Retinal pigment epithelial cell (primary cell): ENCODE measurements at regions not wholly inside any gene's neighbourhood (a gene's known extent, or its start where the extent isn't known, plus 50 kb on each side); places are given as distances from the start of the nearest gene placed in this dataset.
A peak's percentile ranks its signal among the peaks of the same experiment; 100 is the strongest.

Experiments
- DNase-seq: peaks from one replicate; pipeline ENCODE4 v3.0.0-alpha.2; 2010; ENCODE audit warnings: low read depth
- H3K4me3 ChIP-seq: 2 replicates; pipeline ENCODE4 v1.5.1; 2011; ENCODE audit warnings: mild to moderate bottlenecking, low read length, control low read depth, moderate library complexity
- TF ChIP-seq, protein P1 (sequence below): conservative IDR thresholded peaks from 2 replicates; pipeline ENCODE4 v1.5.1; 2011; ENCODE audit warnings: low read depth, low read length, control low read depth, inconsistent platforms

DNA sequence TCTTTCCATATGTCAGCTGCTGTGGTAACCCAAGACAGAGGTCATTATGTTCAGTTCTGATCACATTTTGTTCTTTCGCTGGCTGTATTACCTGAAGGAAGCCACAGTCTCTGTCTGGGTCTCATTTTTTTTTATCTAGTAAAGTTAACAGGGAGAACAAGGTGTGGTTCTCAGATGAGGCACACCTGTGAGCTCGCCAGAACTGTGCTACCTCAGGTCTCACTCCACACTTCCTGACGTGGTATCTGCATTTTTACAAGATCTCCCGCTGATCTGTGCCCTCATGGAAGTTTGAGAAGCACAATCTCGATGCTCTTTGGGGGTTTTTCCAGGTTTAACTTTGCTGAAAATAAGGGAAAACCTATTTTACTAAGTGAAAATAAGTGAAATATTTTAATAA, 169.5 kb upstream of the CENPW start:
- TF ChIP-seq, protein P1, sequence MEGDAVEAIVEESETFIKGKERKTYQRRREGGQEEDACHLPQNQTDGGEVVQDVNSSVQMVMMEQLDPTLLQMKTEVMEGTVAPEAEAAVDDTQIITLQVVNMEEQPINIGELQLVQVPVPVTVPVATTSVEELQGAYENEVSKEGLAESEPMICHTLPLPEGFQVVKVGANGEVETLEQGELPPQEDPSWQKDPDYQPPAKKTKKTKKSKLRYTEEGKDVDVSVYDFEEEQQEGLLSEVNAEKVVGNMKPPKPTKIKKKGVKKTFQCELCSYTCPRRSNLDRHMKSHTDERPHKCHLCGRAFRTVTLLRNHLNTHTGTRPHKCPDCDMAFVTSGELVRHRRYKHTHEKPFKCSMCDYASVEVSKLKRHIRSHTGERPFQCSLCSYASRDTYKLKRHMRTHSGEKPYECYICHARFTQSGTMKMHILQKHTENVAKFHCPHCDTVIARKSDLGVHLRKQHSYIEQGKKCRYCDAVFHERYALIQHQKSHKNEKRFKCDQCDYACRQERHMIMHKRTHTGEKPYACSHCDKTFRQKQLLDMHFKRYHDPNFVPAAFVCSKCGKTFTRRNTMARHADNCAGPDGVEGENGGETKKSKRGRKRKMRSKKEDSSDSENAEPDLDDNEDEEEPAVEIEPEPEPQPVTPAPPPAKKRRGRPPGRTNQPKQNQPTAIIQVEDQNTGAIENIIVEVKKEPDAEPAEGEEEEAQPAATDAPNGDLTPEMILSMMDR: no peak
- H3K4me3 ChIP-seq: no peak overlapping the region
- DNase-seq: no peak

DNA sequence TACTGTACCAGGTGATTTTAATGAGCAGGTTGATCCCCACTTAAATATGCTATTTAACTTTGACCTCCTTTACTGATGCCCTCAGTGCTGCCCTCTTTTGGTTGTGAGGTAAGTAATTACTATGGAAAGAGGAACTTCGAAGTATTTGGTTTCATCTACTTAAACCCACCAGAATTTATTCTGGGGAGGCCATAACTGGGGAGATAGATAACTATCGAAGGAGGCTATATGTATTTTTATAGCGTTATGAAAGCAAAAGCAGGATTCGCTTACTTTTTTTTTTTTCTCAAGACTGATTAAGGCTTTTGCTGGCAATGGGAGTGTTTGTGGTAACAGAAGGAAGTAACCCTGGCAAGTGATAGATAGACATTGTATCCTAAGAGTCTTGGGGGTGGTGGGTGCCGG, 168.9 kb upstream of the CENPW start:
- no peak for DNase-seq
- H3K4me3 ChIP-seq: no peak overlapping the region
- TF ChIP-seq, protein P1: peak; percentile 57

DNA sequence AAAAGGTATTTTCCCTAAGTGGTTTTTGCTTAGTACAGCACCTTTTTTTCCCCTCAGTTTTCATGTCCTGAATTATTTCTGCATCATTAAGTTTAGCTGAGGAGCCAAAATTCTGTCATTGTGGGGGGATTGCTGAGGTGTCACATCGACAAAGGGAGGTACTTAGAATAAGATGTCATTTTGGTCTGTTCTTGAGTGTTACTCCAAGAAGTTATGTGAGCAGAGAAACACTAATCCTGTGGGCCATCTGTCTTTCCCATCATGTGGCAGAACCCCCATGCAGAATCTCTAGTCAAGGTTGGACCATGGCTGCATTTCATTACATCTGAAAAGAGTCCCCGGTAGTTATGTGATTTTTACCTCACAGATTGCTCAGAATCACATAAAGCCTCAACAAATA, 167.8 kb upstream of the CENPW start:
- no peak for DNase-seq
- TF ChIP-seq, protein P1: no peak
- no peak overlapping the region for H3K4me3 ChIP-seq

DNA sequence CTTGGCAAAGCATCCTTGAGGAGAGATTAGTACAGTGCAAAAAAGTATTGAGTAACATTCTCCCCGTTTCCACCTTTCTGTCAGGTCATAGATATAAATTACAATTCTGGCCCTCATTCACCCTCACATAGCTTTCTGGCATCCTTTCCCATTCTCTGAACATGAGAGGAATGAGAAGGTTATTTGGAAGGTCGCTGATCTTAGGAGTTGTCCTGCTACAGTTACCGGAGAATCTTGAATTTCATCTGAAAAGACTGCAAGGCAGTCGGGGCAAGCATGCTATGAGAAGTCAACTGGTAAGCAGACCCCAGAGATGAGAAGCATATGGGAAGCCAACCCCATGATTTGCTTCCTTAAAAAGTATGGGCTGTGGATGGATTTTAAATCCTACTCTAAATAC, 166.7 kb upstream of the CENPW start:
- no peak for DNase-seq
- no peak overlapping the region for H3K4me3 ChIP-seq
- TF ChIP-seq, protein P1: no peak

DNA sequence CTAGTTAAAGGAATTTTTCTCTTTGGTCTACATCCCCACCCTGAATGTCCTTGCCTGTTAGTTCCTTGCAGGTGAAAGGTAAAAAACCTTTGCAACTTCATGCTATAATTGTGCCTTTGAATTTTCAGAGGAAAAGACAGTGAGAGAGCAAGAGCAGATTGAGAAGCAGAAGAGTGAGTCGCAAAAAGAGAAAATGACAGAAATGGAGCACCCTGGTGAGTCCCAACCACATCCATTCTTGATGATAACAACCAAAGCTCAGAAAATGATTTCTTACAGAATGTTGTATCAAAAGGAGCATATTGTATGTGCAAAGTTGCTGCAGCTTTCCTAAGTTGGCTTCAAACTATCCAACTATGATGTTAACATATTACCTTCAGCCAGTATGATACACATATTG, 165.2 kb upstream of the CENPW start:
- no peak for DNase-seq

DNA sequence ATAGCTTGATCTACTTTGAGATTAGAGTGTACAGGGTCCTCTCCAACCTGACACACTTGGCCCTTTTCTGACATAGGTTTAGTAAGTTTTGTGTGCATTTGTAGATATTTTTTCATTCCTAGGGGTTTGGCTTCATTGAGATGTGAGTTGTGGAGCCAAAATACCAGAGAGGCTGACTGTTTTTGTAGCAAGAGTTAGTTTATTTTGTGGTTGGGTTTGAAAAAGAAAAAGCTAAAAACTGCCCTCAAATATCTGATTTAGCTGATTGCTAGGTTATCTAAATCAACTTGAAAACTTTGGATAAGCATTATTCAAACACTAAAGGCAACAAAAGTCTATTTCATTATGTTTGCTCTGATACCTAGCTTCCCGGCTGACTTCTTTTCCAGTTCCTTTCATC, 164.7 kb upstream of the CENPW start:
- no peak overlapping the region for H3K4me3 ChIP-seq
- no peak for DNase-seq
- TF ChIP-seq, protein P1: no peak

More for the DNA sequence above, 165.2 kb upstream of the CENPW start:
- TF ChIP-seq, protein P1: no peak
- H3K4me3 ChIP-seq: no peak overlapping the region

DNA sequence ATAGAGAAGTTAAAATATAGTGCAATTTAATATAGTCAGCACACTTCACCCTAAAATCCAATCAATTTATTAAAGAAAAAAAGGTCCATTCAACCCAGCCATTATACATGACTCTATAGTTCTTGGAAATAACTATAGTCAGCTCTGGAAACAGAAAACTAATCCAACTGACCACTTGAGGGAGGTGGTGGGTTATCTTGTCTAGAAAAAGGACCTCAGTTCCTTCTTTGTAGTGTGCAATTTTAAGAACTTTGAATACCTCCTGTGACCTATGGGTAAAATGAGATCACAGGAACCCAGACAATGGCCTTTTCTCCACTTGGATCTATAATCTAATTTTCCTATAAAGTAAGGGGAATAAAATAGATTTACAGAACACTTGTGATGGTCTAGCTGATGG, 163.6 kb upstream of the CENPW start:
- no peak overlapping the region for H3K4me3 ChIP-seq
- no peak for DNase-seq
- TF ChIP-seq, protein P1: peak; percentile 48
